DND-41 (cell line): ENCODE measurements at regions not wholly inside any gene's neighbourhood (a gene's known extent, or its start where the extent isn't known, plus 50 kb on each side); places are given as distances from the start of the nearest gene placed in this dataset.
"Not testable (repeated sequence)": the region's sequence is repeated elsewhere in the genome, so short reads cannot be mapped to it uniquely, and the experiment has no call there.

Experiments
- ATAC-seq: fragments of 200-7000 bp; cut with Tn5 transposase; 3 replicates; pipeline ENCODE4 v1.9.1; 2021; ENCODE audit warnings: low read depth; ENCODE audit not compliant: insufficient read depth
- DNase-seq: peaks from one replicate; pipeline ENCODE4 v3.0.0-alpha.2; 2020
- H2AFZ ChIP-seq: 2 replicates; pipeline ENCODE4 v1.6.0; 2012; ENCODE audit warnings: low read depth, low read length
- H3K27ac ChIP-seq: 2 replicates; pipeline ENCODE4 v1.5.1; 2012; ENCODE audit warnings: low read length, inconsistent platforms
- H3K27me3 ChIP-seq: fragments of 200-600 bp; sonication (generic); 2 replicates; pipeline ENCODE4 v1.6.0; 2012; ENCODE audit warnings: low read length, mild to moderate bottlenecking, inconsistent platforms; ENCODE audit not compliant: insufficient read depth, poor library complexity
- H3K36me3 ChIP-seq: 2 replicates; pipeline ENCODE4 v1.5.1; 2012; ENCODE audit warnings: low read length, inconsistent platforms; ENCODE audit not compliant: insufficient read depth
- H3K4me1 ChIP-seq: 2 replicates; pipeline ENCODE4 v1.5.1; 2012; ENCODE audit warnings: mild to moderate bottlenecking, low read length; ENCODE audit not compliant: insufficient read depth
- H3K4me2 ChIP-seq: 2 replicates; pipeline ENCODE4 v1.6.0; 2012; ENCODE audit warnings: mild to moderate bottlenecking, moderate library complexity, low read length, inconsistent platforms; ENCODE audit not compliant: insufficient read depth
- H3K4me3 ChIP-seq, 2 experiments: fragments of 200-600 bp in 1 of 2; shearing (Covaris generic) in 1 of 2; 2 replicates each; pipeline ENCODE4 v1.5.1; 2012 to 2016; ENCODE audit warnings: inconsistent platforms in 2 of 2, low read length in 2 of 2, mild to moderate bottlenecking in 2 of 2, low read depth in 1 of 2, moderate library complexity in 1 of 2
- H3K79me2 ChIP-seq: 2 replicates; pipeline ENCODE4 v1.6.0; 2012; ENCODE audit warnings: low read length, inconsistent platforms; ENCODE audit not compliant: insufficient read depth
- H3K9ac ChIP-seq: 2 replicates; pipeline ENCODE4 v1.6.0; 2012; ENCODE audit warnings: low read depth, mild to moderate bottlenecking, inconsistent platforms, low read length, moderate library complexity
- H3K9me3 ChIP-seq: 2 replicates; pipeline ENCODE4 v1.5.1; 2012; ENCODE audit warnings: low read length, moderate library complexity, mild to moderate bottlenecking, inconsistent platforms; ENCODE audit not compliant: insufficient read depth, severe bottlenecking
- H4K20me1 ChIP-seq: 2 replicates; pipeline ENCODE4 v1.6.0; 2012; ENCODE audit warnings: low read length; ENCODE audit not compliant: insufficient read depth
- CTCF ChIP-seq: IDR thresholded peaks from 2 replicates; pipeline ENCODE4 v1.5.1; 2012; ENCODE audit warnings: borderline replicate concordance, low read length, moderate library complexity, mild to moderate bottlenecking; ENCODE audit not compliant: poor library complexity, severe bottlenecking; ENCODE audit errors: extremely low read depth
- EZH2 ChIP-seq: IDR thresholded peaks from 3 replicates; pipeline ENCODE4 v1.6.1; 2012; ENCODE audit warnings: borderline replicate concordance, low read depth, mild to moderate bottlenecking, moderate library complexity, low read length, inconsistent platforms; ENCODE audit not compliant: severe bottlenecking

DNA sequence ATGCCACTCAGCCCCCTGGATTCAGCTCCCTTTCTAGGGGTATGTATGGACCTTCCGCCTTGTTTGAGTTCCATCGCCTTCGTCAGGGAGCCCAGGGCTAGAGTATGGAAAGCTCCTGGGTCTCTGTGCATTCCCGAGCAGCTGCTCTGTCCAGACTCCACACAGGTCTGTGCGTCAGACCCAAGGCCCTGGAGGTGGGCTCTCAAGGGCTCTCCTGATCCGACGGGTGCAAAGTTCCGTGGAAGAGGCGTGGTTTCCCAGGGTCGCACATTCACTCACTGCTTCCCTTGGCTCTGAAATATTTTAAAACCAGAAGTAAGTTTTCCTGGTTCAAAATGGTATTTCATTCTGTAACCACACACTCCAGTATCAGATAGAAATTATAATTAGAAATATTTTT, 863.2 kb downstream of the TRIML1 start:
- ATAC-seq, result no peak
- TF ChIP-seq CTCF (no peak), EZH2 (no peak)
- no peak overlapping the region for H3K4me3 ChIP-seq

DNA sequence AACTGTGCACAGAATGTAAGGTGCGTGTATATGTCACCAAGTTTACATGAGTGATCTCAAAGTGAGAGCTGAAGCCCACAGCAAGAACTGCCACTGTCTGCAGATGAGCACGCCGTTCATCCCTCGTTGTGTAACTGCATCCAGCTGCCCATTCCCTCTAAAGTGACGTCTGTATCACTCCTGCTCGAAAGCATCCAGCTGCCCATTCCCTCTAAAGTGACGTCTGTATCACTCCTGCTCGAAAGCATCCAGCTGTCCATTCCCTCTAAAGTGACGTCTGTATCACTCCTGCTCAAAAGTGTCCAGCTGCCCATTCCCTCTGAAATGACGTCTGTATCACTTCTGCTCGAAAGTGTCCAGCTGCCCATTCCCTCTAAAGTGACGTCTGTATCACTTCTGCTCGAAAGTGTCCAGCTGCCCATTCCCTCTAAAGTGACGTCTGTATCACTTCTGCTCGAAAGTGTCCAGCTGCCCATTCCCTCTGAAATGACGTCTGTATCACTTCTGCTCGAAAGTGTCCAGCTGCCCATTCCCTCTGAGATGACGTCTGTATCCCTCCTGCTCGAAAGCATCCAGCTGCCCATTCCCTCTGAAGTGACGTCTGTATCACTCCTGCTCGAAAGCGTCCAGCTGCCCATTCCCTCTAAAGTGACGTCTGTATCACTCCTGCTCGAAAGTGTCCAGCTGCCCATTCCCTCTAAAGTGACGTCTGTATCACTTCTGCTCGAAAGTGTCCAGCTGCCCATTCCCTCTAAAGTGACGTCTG, 871.4 kb downstream of the TRIML1 start:
- H3K4me1 ChIP-seq, DNase-seq, H3K9me3 ChIP-seq, H3K27ac ChIP-seq, H3K27me3 ChIP-seq, H3K36me3 ChIP-seq, H3K4me2 ChIP-seq, H4K20me1 ChIP-seq, H3K9ac ChIP-seq, ATAC-seq, H3K4me3 ChIP-seq, H3K79me2 ChIP-seq, H2AFZ ChIP-seq: not testable (repeated sequence)

More for the DNA sequence above, 863.2 kb downstream of the TRIML1 start:
- Histone ChIP-seq H4K20me1 (no peaks in the 10 kb centered on the region), H2AFZ (no peak overlapping the region), H3K79me2 (no peaks in the 10 kb centered on the region), H3K9ac (no peak overlapping the region), H3K36me3 (no peaks in the 10 kb centered on the region), H3K4me1 (no peaks in the 10 kb centered on the region), H3K27me3 (no peaks in the 10 kb centered on the region), H3K27ac (no peak overlapping the region), H3K9me3 (peaks cover 11% of the 10 kb centered on the region), H3K4me2 (no peak overlapping the region)
- no peak for DNase-seq

DNA sequence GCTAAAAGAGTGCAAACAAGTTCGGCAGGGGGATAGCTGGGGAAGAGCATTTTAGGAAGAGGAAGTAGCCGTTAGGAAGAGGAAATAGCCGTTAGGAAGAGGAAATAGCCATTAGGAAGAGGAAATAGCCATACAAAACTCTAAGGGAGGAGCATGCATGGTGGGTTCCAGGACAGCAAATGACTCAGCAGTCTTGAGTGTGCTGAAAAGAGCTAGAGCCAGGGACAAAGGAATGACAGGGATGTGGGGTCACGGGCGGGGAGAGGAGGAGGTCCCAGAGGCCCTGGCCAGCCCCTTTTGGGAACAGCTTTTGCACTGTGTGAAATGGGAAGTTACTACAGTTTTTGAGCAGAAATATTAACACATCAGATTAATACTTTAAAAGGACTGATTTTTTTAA, 882.6 kb downstream of the TRIML1 start:
- Histone ChIP-seq H3K36me3 (no peaks in the 10 kb centered on the region), H3K4me3 (no peak overlapping the region), H3K27me3 (no peaks in the 10 kb centered on the region), H3K9me3 (no peaks in the 10 kb centered on the region), H3K79me2 (no peaks in the 10 kb centered on the region), H3K4me1 (no peaks in the 10 kb centered on the region), H3K27ac (no peak overlapping the region), H3K9ac (no peak overlapping the region), H3K4me2 (no peak overlapping the region), H4K20me1 (no peaks in the 10 kb centered on the region), H2AFZ (no peak overlapping the region)
- DNase-seq (no peak), ATAC-seq (no peak)
- no peak for TF ChIP-seq CTCF
- TF ChIP-seq EZH2, result no peak

GRCh38 chr4:189022440-189023035, 883.3 kb downstream of the TRIML1 start:
- Histone ChIP-seq H3K4me1 (no peaks in the 10 kb centered on the region), H3K36me3 (no peaks in the 10 kb centered on the region), H3K79me2 (no peaks in the 10 kb centered on the region), H4K20me1 (no peaks in the 10 kb centered on the region), H3K9ac (no peak overlapping the region), H3K4me3 (no peak overlapping the region), H3K9me3 (no peaks in the 10 kb centered on the region), H3K27me3 (no peaks in the 10 kb centered on the region), H2AFZ (no peak overlapping the region), H3K4me2 (no peak overlapping the region), H3K27ac (no peak overlapping the region)
- DNase-seq, result no peak
- ATAC-seq, result no peak
- TF ChIP-seq EZH2, result no peak
- no peak for TF ChIP-seq CTCF
